Endothelial cell of umbilical vein (primary cell): ENCODE measurements at regions not wholly inside any gene's neighbourhood (a gene's known extent, or its start where the extent isn't known, plus 50 kb on each side); places are given as distances from the start of the nearest gene placed in this dataset.

Experiments used
- BruUV-seq: library from RNA; stranded (reverse); fragments of 400-500 nt; replicated peaks from 2 replicates; lab custom pipeline; 2021; lab: Mats Ljungman, UMichigan
- CTCF ChIA-PET: fragments of 300-600, 350-600 bp; sonication (Branson Sonifier 250); formaldehyde crosslinking; loops from one replicate; lab custom pipeline; 2021; ENCODE audit warnings: antibody characterized with exemption, inconsistent platforms; lab: Charles Lee
- POLR2A ChIA-PET: fragments of 300-600, 350-600 bp; sonication (Branson Sonifier 250); formaldehyde crosslinking; loops from one replicate; lab custom pipeline; 2021; ENCODE audit warnings: antibody characterized with exemption, inconsistent platforms; lab: Charles Lee
- DNase-seq: peaks from one replicate; pipeline ENCODE4 v3.0.0-alpha.2; 2011; ENCODE audit warnings: low read depth, low spot score
- FAIRE-seq: peaks from 2 replicates; lab custom pipeline; 2011; peaks lifted over from hg19 to GRCh38; lab: Jason Lieb, UNC
- H2AFZ ChIP-seq: 2 replicates; pipeline ENCODE4 v1.6.0; 2012; ENCODE audit warnings: low read depth, low read length, control low read depth, inconsistent platforms
- H3K27ac ChIP-seq: 2 replicates; pipeline ENCODE4 v1.5.1; 2011; ENCODE audit warnings: low read depth, mild to moderate bottlenecking, control low read depth, low read length, moderate library complexity; ENCODE audit not compliant: insufficient read depth
- H3K27me3 ChIP-seq, 2 experiments: 2 replicates each; pipeline versions ENCODE4 v1.6.0 to v1.6.1; 2011; ENCODE audit warnings: low read length in 2 of 2, mixed read lengths in 1 of 2; ENCODE audit not compliant: control insufficient read depth in 2 of 2, insufficient read depth in 2 of 2
- H3K36me3 ChIP-seq, 2 experiments: 2 replicates in 1 of 2; 3 replicates in 1 of 2; pipeline ENCODE4 v1.5.1; 2011; ENCODE audit warnings: low read length in 2 of 2, mild to moderate bottlenecking in 1 of 2, moderate library complexity in 1 of 2; ENCODE audit not compliant: control insufficient read depth in 2 of 2, insufficient read depth in 2 of 2; ENCODE audit errors: extremely low read depth in 1 of 2
- H3K4me1 ChIP-seq: 3 replicates; pipeline ENCODE4 v1.5.1; 2011; ENCODE audit warnings: mild to moderate bottlenecking, low read length; ENCODE audit not compliant: control insufficient read depth, insufficient read depth; ENCODE audit errors: extremely low read depth
- H3K4me2 ChIP-seq: 2 replicates; pipeline ENCODE4 v1.6.1; 2011; ENCODE audit warnings: low read length, control low read depth, mixed read lengths; ENCODE audit not compliant: insufficient read depth
- H3K4me3 ChIP-seq, 3 experiments: fragments of 200-600 bp in 1 of 3; sonication (generic), shearing (Covaris generic) in 1 of 3; replicated peaks in 1 of 3; 2 replicates each; pipeline ENCODE4 v1.5.1; 2011 to 2016; ENCODE audit warnings: control low read depth in 3 of 3, low read length in 3 of 3, mild to moderate bottlenecking in 2 of 3, inconsistent platforms in 1 of 3, low read depth in 1 of 3, moderate library complexity in 1 of 3; ENCODE audit not compliant: insufficient read depth in 1 of 3
- H3K79me2 ChIP-seq: 2 replicates; pipeline ENCODE4 v1.6.0; 2012; ENCODE audit warnings: low read length, inconsistent platforms; ENCODE audit not compliant: control insufficient read depth, insufficient read depth
- H3K9ac ChIP-seq: replicated peaks from 2 replicates; pipeline ENCODE3; 2011; ENCODE audit warnings: low read length, control low read depth; ENCODE audit not compliant: insufficient read depth; ENCODE audit errors: extremely low read depth
- H3K9me1 ChIP-seq: replicated peaks from 3 replicates; pipeline ENCODE4 v1.6.0; 2011; ENCODE audit warnings: mild to moderate bottlenecking, low read length; ENCODE audit not compliant: control insufficient read depth, insufficient read depth; ENCODE audit errors: extremely low read depth
- H3K9me3 ChIP-seq: replicated peaks from 2 replicates; pipeline ENCODE4 v1.5.1; 2012; ENCODE audit warnings: low read length, inconsistent platforms; ENCODE audit not compliant: control insufficient read depth, insufficient read depth
- H4K20me1 ChIP-seq: replicated peaks from 2 replicates; pipeline ENCODE3; 2011; ENCODE audit warnings: mild to moderate bottlenecking, low read length; ENCODE audit not compliant: control insufficient read depth, insufficient read depth; ENCODE audit errors: extremely low read depth
- EZH2 ChIP-seq: IDR thresholded peaks from 2 replicates; pipeline ENCODE4 v1.6.1; 2012; ENCODE audit warnings: borderline replicate concordance, low read depth, mild to moderate bottlenecking, moderate library complexity, low read length, inconsistent platforms; ENCODE audit not compliant: severe bottlenecking
- FOS ChIP-seq: IDR thresholded peaks from 2 replicates; pipeline ENCODE4 v1.6.1; 2011; ENCODE audit warnings: mild to moderate bottlenecking, low read length, moderate library complexity, borderline replicate concordance; ENCODE audit not compliant: insufficient read depth
- GATA2 ChIP-seq: IDR thresholded peaks from 2 replicates; pipeline ENCODE4 v1.7.0; 2011; ENCODE audit warnings: low read depth, mild to moderate bottlenecking, moderate library complexity, mixed read lengths, low read length; ENCODE audit not compliant: insufficient read length, insufficient read depth
- JUN ChIP-seq: IDR thresholded peaks from 2 replicates; pipeline ENCODE4 v1.6.1; 2011; ENCODE audit warnings: borderline replicate concordance, low read depth; ENCODE audit not compliant: insufficient read length, insufficient read depth
- MYC ChIP-seq: IDR thresholded peaks from one replicate; pipeline ENCODE4 v1.6.1; 2011; ENCODE audit warnings: mild to moderate bottlenecking, low read depth, low read length
- POLR2A ChIP-seq: IDR thresholded peaks from 2 replicates; pipeline ENCODE4 v1.6.1; 2012; ENCODE audit warnings: low read depth, mild to moderate bottlenecking, control low read depth, low read length
- POLR2AphosphoS5 ChIP-seq: IDR thresholded peaks from 2 replicates; pipeline ENCODE4 v1.6.1; 2012; ENCODE audit warnings: low read depth, mild to moderate bottlenecking, control low read depth, low read length, moderate library complexity; ENCODE audit not compliant: insufficient read depth
- dilution Hi-C: fragments of 300-500 bp; cut with MboI; formaldehyde crosslinking; loops from one replicate; pipeline ENCODE4 v1.15.0; 2019; ENCODE audit warnings: low sequenced_read_pairs; ENCODE audit not compliant: extremely low pct_ligation_motif_present
- intact Hi-C: fragments of 100-400 bp; cut with micrococcal nuclease; formaldehyde crosslinking; loops from one replicate; pipeline ENCODE4 v1.10.0; 2022
- TF ChIP-seq, protein P1 (sequence below), 2 donors: IDR thresholded peaks; 1 replicate in 1 of 2; 2 replicates in 1 of 2; pipeline ENCODE4 v1.5.1; 2011; ENCODE audit warnings: low read length in 2 of 2, mild to moderate bottlenecking in 2 of 2, moderate library complexity in 2 of 2, control low read depth in 1 of 2, inconsistent platforms in 1 of 2, low read depth in 1 of 2; ENCODE audit not compliant: insufficient read depth in 1 of 2; ENCODE audit errors: extremely low read depth in 1 of 2
- TF ChIP-seq, protein P2 (sequence below): IDR thresholded peaks from 2 replicates; pipeline ENCODE4 v1.6.1; 2011; ENCODE audit not compliant: insufficient read depth, insufficient read length

DNA sequence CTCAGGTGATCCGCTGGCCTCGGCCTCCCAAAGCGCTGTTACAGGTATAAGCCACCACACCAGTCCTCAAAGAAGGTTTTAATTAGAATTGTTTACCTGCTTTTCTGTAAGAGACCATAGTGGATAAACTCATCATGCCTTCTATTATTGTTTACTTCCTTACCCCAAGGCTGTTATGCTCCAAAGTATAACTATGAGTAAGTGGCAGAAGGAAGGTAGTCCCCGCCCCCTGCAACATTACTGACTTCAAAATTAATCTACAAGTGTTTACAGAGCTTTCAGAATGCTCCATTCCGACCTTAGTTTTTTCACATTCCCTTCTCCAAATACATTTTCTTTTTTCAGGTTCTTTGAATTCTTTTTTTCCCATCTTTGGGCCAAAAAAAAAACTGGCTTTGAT lies 480.5 kb upstream of the NOX3 start:
- Histone ChIP-seq H3K9me1 (no peaks in the 10 kb centered on the region), H3K4me2 (no peak overlapping the region), H4K20me1 (no peaks in the 10 kb centered on the region), H3K9ac (no peak overlapping the region), H3K27me3 (no peaks in the 10 kb centered on the region), H3K36me3 (no peaks in the 10 kb centered on the region), H3K9me3 (no peaks in the 10 kb centered on the region), H3K27ac (no peak overlapping the region), H3K79me2 (no peaks in the 10 kb centered on the region), H3K4me3 (no peak overlapping the region), H3K4me1 (no peaks in the 10 kb centered on the region), H2AFZ (no peak overlapping the region)
- BruUV-seq, result no TSS peak
- dilution Hi-C loops (no loop called here), intact Hi-C loops (no loop called here)
- CTCF ChIA-PET, result no interaction called here
- no peak for DNase-seq
- FAIRE-seq, result no peak
- TF ChIP-seq POLR2A (no peak), POLR2AphosphoS5 (no peak), FOS (no peak), EZH2 (no peak)
- TF ChIP-seq, protein P1, sequence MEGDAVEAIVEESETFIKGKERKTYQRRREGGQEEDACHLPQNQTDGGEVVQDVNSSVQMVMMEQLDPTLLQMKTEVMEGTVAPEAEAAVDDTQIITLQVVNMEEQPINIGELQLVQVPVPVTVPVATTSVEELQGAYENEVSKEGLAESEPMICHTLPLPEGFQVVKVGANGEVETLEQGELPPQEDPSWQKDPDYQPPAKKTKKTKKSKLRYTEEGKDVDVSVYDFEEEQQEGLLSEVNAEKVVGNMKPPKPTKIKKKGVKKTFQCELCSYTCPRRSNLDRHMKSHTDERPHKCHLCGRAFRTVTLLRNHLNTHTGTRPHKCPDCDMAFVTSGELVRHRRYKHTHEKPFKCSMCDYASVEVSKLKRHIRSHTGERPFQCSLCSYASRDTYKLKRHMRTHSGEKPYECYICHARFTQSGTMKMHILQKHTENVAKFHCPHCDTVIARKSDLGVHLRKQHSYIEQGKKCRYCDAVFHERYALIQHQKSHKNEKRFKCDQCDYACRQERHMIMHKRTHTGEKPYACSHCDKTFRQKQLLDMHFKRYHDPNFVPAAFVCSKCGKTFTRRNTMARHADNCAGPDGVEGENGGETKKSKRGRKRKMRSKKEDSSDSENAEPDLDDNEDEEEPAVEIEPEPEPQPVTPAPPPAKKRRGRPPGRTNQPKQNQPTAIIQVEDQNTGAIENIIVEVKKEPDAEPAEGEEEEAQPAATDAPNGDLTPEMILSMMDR (IDR thresholded peaks at IDR 0.05; ENCODE audit: extremely low read depth in 1 of 2, insufficient read depth in 1 of 2, low read depth in 1 of 2, low read length in 2 of 2), result no peak
- POLR2A ChIA-PET, result no interaction called here

DNA sequence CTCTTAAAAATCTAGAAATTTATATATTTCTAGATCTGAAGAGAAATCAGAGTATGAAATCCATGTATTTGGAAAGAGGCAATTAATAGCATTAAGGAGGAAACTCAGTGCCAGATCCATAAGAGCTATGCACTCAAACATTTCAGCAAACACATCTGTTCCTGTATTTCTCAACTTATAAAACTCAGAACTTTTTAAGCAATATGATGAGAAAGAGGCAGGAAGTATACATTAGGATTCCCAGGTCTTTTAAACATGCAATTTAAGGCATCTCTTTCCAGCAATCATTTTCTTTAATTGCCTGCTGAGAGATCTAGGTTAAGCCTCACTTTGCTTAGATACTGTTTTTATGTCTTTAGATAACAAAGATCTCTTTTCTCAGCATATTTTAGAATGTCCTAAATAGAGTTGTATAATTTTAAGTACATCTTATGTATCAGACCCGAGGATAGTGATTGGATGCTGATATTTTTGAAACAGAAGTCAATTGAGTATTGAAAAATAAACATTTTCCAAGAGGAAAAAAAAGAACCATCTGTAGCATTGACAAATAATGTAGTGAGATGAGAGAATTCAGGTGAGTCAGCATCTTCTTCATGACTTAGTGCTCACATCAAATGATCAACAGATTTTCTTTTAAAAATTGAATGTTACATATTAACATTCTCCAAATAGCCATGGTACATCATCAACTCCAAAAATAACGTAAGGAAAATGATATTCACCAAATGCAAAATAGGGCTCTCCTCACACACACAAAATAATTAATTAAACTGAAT lies 461.4 kb upstream of the NOX3 start:
- H2AFZ ChIP-seq, result no peak overlapping the region
- DNase-seq (no peak), FAIRE-seq (peak; percentile 42)
- ChIA-PET CTCF (interaction anchor here (0.9 kb wide), 1 partner anchor 16 kb away, joined by 3 read pairs; no protein-coding TSS in a partner anchor), POLR2A (no interaction called here)
- no peaks in the 10 kb centered on the region for H3K4me1 ChIP-seq
- no peaks in the 10 kb centered on the region for H3K9me1 ChIP-seq
- no TSS peak for BruUV-seq
- H3K27me3 ChIP-seq, result no peaks in the 10 kb centered on the region
- H3K9ac ChIP-seq, result no peak overlapping the region
- H3K9me3 ChIP-seq, result no peaks in the 10 kb centered on the region
- H3K36me3 ChIP-seq, result no peaks in the 10 kb centered on the region
- dilution Hi-C loops (no loop called here), intact Hi-C loops (no loop called here)
- no peak overlapping the region for H3K27ac ChIP-seq
- H3K4me2 ChIP-seq, result no peak overlapping the region
- no peaks in the 10 kb centered on the region for H3K79me2 ChIP-seq
- no peaks in the 10 kb centered on the region for H4K20me1 ChIP-seq
- no peak overlapping the region for H3K4me3 ChIP-seq
- TF ChIP-seq FOS (no peak), POLR2AphosphoS5 (no peak), GATA2 (no peak), EZH2 (no peak), JUN (no peak), POLR2A (no peak), MYC (no peak)
- TF ChIP-seq, protein P1 (IDR thresholded peaks at IDR 0.05; ENCODE audit: extremely low read depth in 1 of 2, insufficient read depth in 1 of 2, low read depth in 1 of 2, low read length in 2 of 2), result no peak
- TF ChIP-seq, protein P2, sequence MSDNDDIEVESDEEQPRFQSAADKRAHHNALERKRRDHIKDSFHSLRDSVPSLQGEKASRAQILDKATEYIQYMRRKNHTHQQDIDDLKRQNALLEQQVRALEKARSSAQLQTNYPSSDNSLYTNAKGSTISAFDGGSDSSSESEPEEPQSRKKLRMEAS, result no peak
